ENCODE measurements at regions not wholly inside any gene's neighbourhood (a gene's known extent, or its start where the extent isn't known, plus 50 kb on each side); places are given as distances from the start of the nearest gene placed in this dataset.
A peak's percentile ranks its signal among the peaks of the same experiment; 100 is the strongest.

DNA sequence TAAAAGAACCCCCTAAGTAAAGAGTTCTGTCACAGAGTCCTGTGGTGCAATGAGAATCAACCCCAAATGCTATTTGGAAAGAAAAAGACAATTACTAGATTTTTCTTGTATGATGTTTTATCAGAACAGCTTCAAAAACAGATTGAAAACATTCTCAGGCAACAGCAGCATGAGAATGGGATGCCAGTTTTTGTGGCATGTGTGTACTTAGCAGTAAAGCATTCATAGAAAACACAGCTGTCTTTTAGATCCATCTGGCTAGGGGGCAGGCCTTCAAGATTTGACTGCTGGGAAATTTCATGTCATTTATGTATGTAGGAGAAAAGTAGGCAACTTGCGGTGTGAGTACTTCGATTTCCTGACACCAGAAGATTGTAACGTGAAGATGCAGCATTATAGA lies 170.5 kb upstream of the HTR2A start:
- TF ChIP-seq EZH2 (IDR thresholded peaks at IDR 0.05; ENCODE audit: insufficient read depth, low read length), result no peak
- TF ChIP-seq, protein P1, sequence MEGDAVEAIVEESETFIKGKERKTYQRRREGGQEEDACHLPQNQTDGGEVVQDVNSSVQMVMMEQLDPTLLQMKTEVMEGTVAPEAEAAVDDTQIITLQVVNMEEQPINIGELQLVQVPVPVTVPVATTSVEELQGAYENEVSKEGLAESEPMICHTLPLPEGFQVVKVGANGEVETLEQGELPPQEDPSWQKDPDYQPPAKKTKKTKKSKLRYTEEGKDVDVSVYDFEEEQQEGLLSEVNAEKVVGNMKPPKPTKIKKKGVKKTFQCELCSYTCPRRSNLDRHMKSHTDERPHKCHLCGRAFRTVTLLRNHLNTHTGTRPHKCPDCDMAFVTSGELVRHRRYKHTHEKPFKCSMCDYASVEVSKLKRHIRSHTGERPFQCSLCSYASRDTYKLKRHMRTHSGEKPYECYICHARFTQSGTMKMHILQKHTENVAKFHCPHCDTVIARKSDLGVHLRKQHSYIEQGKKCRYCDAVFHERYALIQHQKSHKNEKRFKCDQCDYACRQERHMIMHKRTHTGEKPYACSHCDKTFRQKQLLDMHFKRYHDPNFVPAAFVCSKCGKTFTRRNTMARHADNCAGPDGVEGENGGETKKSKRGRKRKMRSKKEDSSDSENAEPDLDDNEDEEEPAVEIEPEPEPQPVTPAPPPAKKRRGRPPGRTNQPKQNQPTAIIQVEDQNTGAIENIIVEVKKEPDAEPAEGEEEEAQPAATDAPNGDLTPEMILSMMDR (IDR thresholded peaks at IDR 0.05; ENCODE audit: insufficient read depth, low read depth, low read length), result no peak
- H3K27ac Mint-ChIP-seq (ENCODE audit: unreplicated experiment), result no peak overlapping the region

DNA sequence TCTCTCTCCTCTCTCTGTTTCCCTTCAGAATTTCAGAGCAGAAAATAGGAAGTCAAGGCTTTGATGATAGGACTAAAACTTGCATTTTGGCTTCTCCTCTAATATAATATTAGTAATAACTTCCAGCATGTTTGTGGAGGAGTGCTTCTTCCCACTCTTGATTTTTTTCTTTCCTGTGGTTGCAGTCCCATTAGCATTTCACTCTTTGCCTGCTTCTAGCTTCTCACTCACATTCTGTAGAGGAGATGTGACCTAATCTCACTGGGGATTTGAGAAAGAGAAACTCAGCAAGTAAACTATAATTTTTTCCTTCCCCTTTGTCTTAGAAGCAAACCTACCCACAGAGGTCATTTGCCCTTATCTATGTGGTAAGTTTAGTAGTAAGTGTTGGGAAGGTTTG lies 169.4 kb upstream of the HTR2A start:
- no peak for FAIRE-seq
- TF ChIP-seq, protein P1 (IDR thresholded peaks at IDR 0.05; ENCODE audit: insufficient read depth, low read depth, low read length), result no peak
- TF ChIP-seq EZH2 (IDR thresholded peaks at IDR 0.05; ENCODE audit: insufficient read depth, low read length), result no peak
- H3K27me3 Mint-ChIP-seq (ENCODE audit: low read depth, unreplicated experiment), result peaks cover 4% of the 10 kb centered on the region

More for the DNA sequence above, 170.5 kb upstream of the HTR2A start:
- Histone ChIP-seq H3K36me3 (ENCODE audit: insufficient read depth, low read length) (no peaks in the 10 kb centered on the region), H3K4me2 (ENCODE audit: low read length) (no peak overlapping the region), H3K4me3 (ENCODE audit: insufficient read depth, low read depth, low read length) (no peak overlapping the region), H3K27ac (ENCODE audit: low read depth, low read length) (no peak overlapping the region), H3K9ac (ENCODE audit: low read length) (no peak overlapping the region), H3K4me1 (ENCODE audit: insufficient read depth, low read length) (no peaks in the 10 kb centered on the region), H3K9me3 (ENCODE audit: insufficient read depth, low read depth, low read length) (no peaks in the 10 kb centered on the region), H2AFZ (ENCODE audit: low read depth, low read length) (no peak overlapping the region), H4K20me1 (ENCODE audit: insufficient read depth, low read length) (no peaks in the 10 kb centered on the region), H3K79me2 (ENCODE audit: insufficient read depth, low read length) (no peaks in the 10 kb centered on the region), H3K27me3 (ENCODE audit: insufficient read depth, low read length) (no peaks in the 10 kb centered on the region)
- no peak for DNase-seq (ENCODE audit: low read depth)
- Mint-ChIP-seq H3K9me3 (ENCODE audit: unreplicated experiment) (peaks cover under 1% of the 10 kb centered on the region), H3K4me3 (ENCODE audit: unreplicated experiment) (no peak overlapping the region), H3K4me1 (ENCODE audit: low read depth, unreplicated experiment) (peaks cover 18% of the 10 kb centered on the region), H3K36me3 (ENCODE audit: low read depth, unreplicated experiment) (no peaks in the 10 kb centered on the region), H3K27me3 (ENCODE audit: low read depth, unreplicated experiment) (peaks cover 4% of the 10 kb centered on the region)
- FAIRE-seq, result no peak

DNA sequence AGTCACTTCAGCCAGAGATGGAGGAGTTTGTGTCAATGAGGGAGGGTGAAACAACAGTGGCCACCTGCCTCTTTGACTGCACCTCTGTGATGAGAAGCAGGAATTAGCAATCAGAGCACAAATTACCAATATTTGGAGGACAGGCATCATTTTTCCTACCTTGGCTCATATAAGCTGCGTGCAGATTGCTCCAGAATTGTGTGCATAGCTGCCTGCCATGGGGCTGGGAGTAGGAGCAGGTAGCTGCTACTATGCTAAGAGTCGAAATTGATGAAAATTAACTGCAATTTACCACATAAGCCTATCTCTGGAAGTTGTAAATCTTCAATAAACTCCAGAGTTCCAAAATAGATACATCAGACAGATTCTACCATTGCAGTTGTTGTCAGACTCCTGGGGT lies 167.5 kb upstream of the HTR2A start:
- Histone ChIP-seq H3K79me2 (ENCODE audit: insufficient read depth, low read length) (no peaks in the 10 kb centered on the region), H3K27me3 (ENCODE audit: insufficient read depth, low read length) (no peaks in the 10 kb centered on the region), H3K4me1 (ENCODE audit: insufficient read depth, low read length) (no peaks in the 10 kb centered on the region), H3K4me3 (ENCODE audit: insufficient read depth, low read depth, low read length) (no peak overlapping the region), H3K36me3 (ENCODE audit: insufficient read depth, low read length) (no peaks in the 10 kb centered on the region), H2AFZ (ENCODE audit: low read depth, low read length) (no peak overlapping the region), H4K20me1 (ENCODE audit: insufficient read depth, low read length) (no peaks in the 10 kb centered on the region), H3K9me3 (ENCODE audit: insufficient read depth, low read depth, low read length) (no peaks in the 10 kb centered on the region), H3K9ac (ENCODE audit: low read length) (no peak overlapping the region), H3K27ac (ENCODE audit: low read depth, low read length) (no peak overlapping the region), H3K4me2 (ENCODE audit: low read length) (no peak overlapping the region)
- no peak overlapping the region for H3K4me3 Mint-ChIP-seq (ENCODE audit: unreplicated experiment)
- FAIRE-seq, result no peak
- peaks cover 4% of the 10 kb centered on the region for H3K27me3 Mint-ChIP-seq (ENCODE audit: low read depth, unreplicated experiment)
- H3K36me3 Mint-ChIP-seq (ENCODE audit: low read depth, unreplicated experiment), result no peaks in the 10 kb centered on the region
- H3K27ac Mint-ChIP-seq (ENCODE audit: unreplicated experiment), result no peak overlapping the region
- peaks cover 6% of the 10 kb centered on the region for H3K9me3 Mint-ChIP-seq (ENCODE audit: unreplicated experiment)
- H3K4me1 Mint-ChIP-seq (ENCODE audit: low read depth, unreplicated experiment), result peaks cover 17% of the 10 kb centered on the region
- no peak for TF ChIP-seq EZH2 (IDR thresholded peaks at IDR 0.05; ENCODE audit: insufficient read depth, low read length)
- TF ChIP-seq, protein P1 (IDR thresholded peaks at IDR 0.05; ENCODE audit: insufficient read depth, low read depth, low read length), result no peak
- no peak for DNase-seq (ENCODE audit: low read depth)

More for the DNA sequence above, 169.4 kb upstream of the HTR2A start:
- H3K9me3 ChIP-seq (ENCODE audit: insufficient read depth, low read depth, low read length), result no peaks in the 10 kb centered on the region
- Mint-ChIP-seq H3K36me3 (ENCODE audit: low read depth, unreplicated experiment) (no peaks in the 10 kb centered on the region), H3K4me1 (ENCODE audit: low read depth, unreplicated experiment) (peaks cover 18% of the 10 kb centered on the region), H3K9me3 (ENCODE audit: unreplicated experiment) (peaks cover 2% of the 10 kb centered on the region), H3K4me3 (ENCODE audit: unreplicated experiment) (no peak overlapping the region), H3K27ac (ENCODE audit: unreplicated experiment) (no peak overlapping the region)
- H3K27ac ChIP-seq (ENCODE audit: low read depth, low read length), result no peak overlapping the region
- no peak overlapping the region for H3K4me2 ChIP-seq (ENCODE audit: low read length)
- no peaks in the 10 kb centered on the region for H3K79me2 ChIP-seq (ENCODE audit: insufficient read depth, low read length)
- no peak overlapping the region for H2AFZ ChIP-seq (ENCODE audit: low read depth, low read length)
- H3K4me3 ChIP-seq (ENCODE audit: insufficient read depth, low read depth, low read length), result no peak overlapping the region
- DNase-seq (ENCODE audit: low read depth), result peak; percentile 56
- no peaks in the 10 kb centered on the region for H3K27me3 ChIP-seq (ENCODE audit: insufficient read depth, low read length)
- no peaks in the 10 kb centered on the region for H4K20me1 ChIP-seq (ENCODE audit: insufficient read depth, low read length)
- no peak overlapping the region for H3K9ac ChIP-seq (ENCODE audit: low read length)
- H3K36me3 ChIP-seq (ENCODE audit: insufficient read depth, low read length), result no peaks in the 10 kb centered on the region
- H3K4me1 ChIP-seq (ENCODE audit: insufficient read depth, low read length), result no peaks in the 10 kb centered on the region

Data from astrocyte (in vitro differentiated cells and primary cell).